Prostate gland (tissue), 2 donors: ENCODE measurements at regions not wholly inside any gene's neighbourhood (a gene's known extent, or its start where the extent isn't known, plus 50 kb on each side); places are given as distances from the start of the nearest gene placed in this dataset.

ENCODE experiments used
- DNase-seq: peaks from one replicate; pipeline ENCODE4 v3.0.0-alpha.2; 2019; ENCODE audit warnings: low spot score
- H3K27ac ChIP-seq, 2 donors: fragments of 200-600 bp; sonication (generic); 2 replicates each; pipeline ENCODE4 v1.5.1; 2017 to 2019
- H3K27me3 ChIP-seq: fragments of 200-600 bp; sonication (generic); replicated peaks from 2 replicates; pipeline ENCODE4 v1.5.1; 2019; ENCODE audit not compliant: insufficient read depth
- H3K36me3 ChIP-seq, 2 donors: fragments of 200-600 bp; sonication (generic); 1 replicate in 1 of 2; 2 replicates in 1 of 2; pipeline versions ENCODE4 v1.5.1 to v1.8.1; 2017 to 2019
- H3K4me1 ChIP-seq: fragments of 200-600 bp; sonication (generic); replicated peaks from 2 replicates; pipeline ENCODE4 v1.5.1; 2019
- H3K4me3 ChIP-seq, 2 donors: fragments of 200-600 bp; sonication (generic); 2 replicates each; pipeline ENCODE4 v1.5.1; 2017 to 2019
- H3K9me3 ChIP-seq: fragments of 200-600 bp; sonication (generic); 2 replicates; pipeline ENCODE4 v1.5.1; 2017
- CTCF ChIP-seq, 4 experiments: fragments of 200-600 bp in 2 of 4; fragments of 450-650 bp in 2 of 4; sonication (generic) in 2 of 4; IDR thresholded peaks; 1 replicate in 3 of 4; 2 replicates in 1 of 4; pipeline ENCODE4 v1.5.1; 2016 to 2019; ENCODE audit warnings: antibody characterized with exemption in 4 of 4, mild to moderate bottlenecking in 2 of 4, moderate library complexity in 2 of 4
- POLR2A ChIP-seq: fragments of 450-650 bp; IDR thresholded peaks from one replicate; pipeline ENCODE4 v1.6.1; 2016; ENCODE audit warnings: antibody characterized with exemption, mild to moderate bottlenecking
- POLR2AphosphoS5 ChIP-seq: sonication (generic); formaldehyde crosslinking; IDR thresholded peaks from one replicate; pipeline ENCODE4 v1.6.1; 2017; ENCODE audit warnings: antibody characterized with exemption
- WGBS: methylation state at CpG from one replicate; pipeline ENCODE4 v1.1.5; 2018; 5-methylcytosine and 5-hydroxymethylcytosine counted together
- intact Hi-C: fragments of 100-400 bp; cut with DNase I; formaldehyde crosslinking; loops from one replicate; pipeline ENCODE4 v1.14.2; 2022

- TF ChIP-seq CTCF (IDR thresholded peaks at IDR 0.05) (no peak), POLR2AphosphoS5 (no peak), POLR2A (no peak)
- WGBS = 41% methylated on average over 2 of the region's 2 CpGs
- Histone ChIP-seq H3K36me3 (no peaks in the 10 kb centered on the region), H3K27ac (no peak overlapping the region), H3K4me3 (no peak overlapping the region), H3K9me3 (no peaks in the 10 kb centered on the region), H3K27me3 (peaks cover 6% of the 10 kb centered on the region), H3K4me1 (no peaks in the 10 kb centered on the region)
- DNase-seq = no peak
- intact Hi-C loops = no loop called here
Measured at GRCh38 chr20:60835876-60836275, 416.2 kb upstream of the CDH4 start.

- no peak for TF ChIP-seq CTCF (IDR thresholded peaks at IDR 0.05)
- no peak for TF ChIP-seq POLR2A
- Histone ChIP-seq H3K27me3 (peaks cover 3% of the 10 kb centered on the region), H3K4me1 (no peaks in the 10 kb centered on the region), H3K4me3 (no peak overlapping the region), H3K36me3 (no peaks in the 10 kb centered on the region), H3K9me3 (no peaks in the 10 kb centered on the region), H3K27ac (no peak overlapping the region)
- 21% methylated on average over 3 of the region's 3 CpGs for WGBS
- intact Hi-C loops = no loop called here
- no peak for DNase-seq
Measured at GRCh38 chr20:60837173-60837770, 414.8 kb upstream of the CDH4 start.

GRCh38 chr20:60838297-60838696 lies 413.8 kb upstream of the CDH4 start:
- intact Hi-C loops = no loop called here
- Histone ChIP-seq H3K27ac (no peak overlapping the region), H3K4me1 (no peaks in the 10 kb centered on the region), H3K27me3 (peaks cover 5% of the 10 kb centered on the region), H3K4me3 (no peak overlapping the region), H3K36me3 (no peaks in the 10 kb centered on the region), H3K9me3 (no peaks in the 10 kb centered on the region)
- no peak for DNase-seq
- TF ChIP-seq CTCF (IDR thresholded peaks at IDR 0.05) = no peak
- TF ChIP-seq POLR2A = no peak
- no peak for TF ChIP-seq POLR2AphosphoS5
- WGBS = 56% methylated on average over 3 of the region's 3 CpGs

GRCh38 chr20:60840971-60841370 lies 411.1 kb upstream of the CDH4 start:
- WGBS = 83% methylated on average over 3 of the region's 3 CpGs
- intact Hi-C loops = no loop called here
- TF ChIP-seq CTCF (IDR thresholded peaks at IDR 0.05) (no peak), POLR2AphosphoS5 (no peak), POLR2A (no peak)

GRCh38 chr20:60845146-60845545 lies 406.9 kb upstream of the CDH4 start:
- TF ChIP-seq POLR2AphosphoS5 = no peak
- TF ChIP-seq POLR2A = no peak
- TF ChIP-seq CTCF (IDR thresholded peaks at IDR 0.05) = no peak
- intact Hi-C loops = no loop called here
- WGBS = 77% methylated on average over 4 of the region's 4 CpGs
- no peak for DNase-seq
- no peak overlapping the region for H3K27ac ChIP-seq
- no peaks in the 10 kb centered on the region for H3K36me3 ChIP-seq
- H3K27me3 ChIP-seq = peaks cover 5% of the 10 kb centered on the region
- H3K4me1 ChIP-seq = no peaks in the 10 kb centered on the region
- H3K9me3 ChIP-seq = no peaks in the 10 kb centered on the region
- H3K4me3 ChIP-seq = no peak overlapping the region

More at GRCh38 chr20:60840971-60841370, 411.1 kb upstream of the CDH4 start:
- Histone ChIP-seq H3K36me3 (no peaks in the 10 kb centered on the region), H3K4me1 (no peaks in the 10 kb centered on the region), H3K9me3 (no peaks in the 10 kb centered on the region), H3K27me3 (peaks cover 5% of the 10 kb centered on the region), H3K4me3 (no peak overlapping the region), H3K27ac (no peak overlapping the region)
- no peak for DNase-seq
